NCI-H187 (cell line): ENCODE measurements at regions not wholly inside any gene's neighbourhood (a gene's known extent, or its start where the extent isn't known, plus 50 kb on each side); places are given as distances from the start of the nearest gene placed in this dataset.

Experiments used
- DNase-seq, 2 experiments: peaks; one replicate each; lab custom pipeline; 2025; lab: John Stamatoyannopoulos, UW

DNA sequence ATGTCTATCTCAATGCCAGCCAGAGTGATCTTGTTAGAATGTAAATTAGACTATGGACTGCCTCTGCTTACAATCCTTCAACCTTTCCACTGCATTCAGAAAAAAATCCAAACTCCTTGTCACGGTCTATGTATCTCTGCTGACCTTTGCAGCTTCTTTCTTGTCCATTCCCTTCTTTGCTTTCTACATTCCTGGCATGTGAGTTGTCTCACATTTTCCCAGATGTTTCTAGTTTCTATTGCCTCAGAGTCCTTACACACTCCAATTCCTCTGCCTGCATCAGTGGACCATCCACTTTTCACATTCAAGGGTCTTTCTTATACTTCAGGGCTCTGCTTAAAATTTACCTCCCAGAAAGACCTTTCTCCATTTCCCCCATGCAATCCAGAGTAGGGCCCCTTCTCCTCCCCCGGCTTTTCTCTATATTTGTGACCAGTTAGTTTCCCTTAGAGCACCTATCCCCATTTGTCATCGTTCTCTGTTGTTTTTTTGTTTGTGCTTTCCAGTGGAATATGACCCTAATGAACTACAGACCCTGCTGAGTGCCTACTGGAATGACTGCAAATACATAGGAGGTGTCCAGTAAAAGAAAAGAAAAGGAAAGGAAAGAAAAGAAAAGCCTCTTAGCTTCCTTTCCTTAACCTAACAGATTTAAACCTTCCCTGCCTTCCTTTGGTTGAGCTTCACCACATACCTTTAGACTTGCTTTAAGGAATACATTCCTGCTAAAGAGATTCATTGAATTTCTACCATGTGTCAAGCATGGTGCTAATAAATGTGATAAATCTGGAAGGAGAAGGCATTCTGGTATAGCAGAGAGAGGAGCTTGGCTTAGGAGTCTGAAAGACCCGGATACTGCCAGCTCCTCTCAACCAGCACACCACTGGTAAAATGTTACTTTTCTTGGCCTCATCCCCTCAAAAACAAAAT, 102.0 kb downstream of the DIRAS3 start:
- no peak for DNase-seq

DNA sequence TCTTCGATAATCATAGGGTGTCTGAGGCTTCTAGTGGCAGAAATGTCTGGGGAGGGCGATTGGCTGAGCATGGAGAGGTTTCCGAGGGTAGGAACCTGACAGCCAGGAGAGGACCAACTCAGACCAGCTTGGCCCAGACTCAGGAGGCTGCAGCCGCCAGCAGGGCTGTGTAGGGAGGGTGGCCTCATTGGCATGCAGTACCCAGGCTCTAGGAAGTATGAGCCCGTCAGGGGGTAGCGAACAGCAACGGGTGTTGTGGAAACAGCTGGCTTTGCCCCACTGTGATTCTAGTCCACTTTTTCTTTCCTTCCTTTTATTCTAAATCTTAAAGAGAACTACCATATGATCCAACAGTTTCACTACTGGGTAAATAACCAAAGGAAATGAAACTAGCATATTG, 103.3 kb downstream of the DIRAS3 start:
- no peak for DNase-seq

DNA sequence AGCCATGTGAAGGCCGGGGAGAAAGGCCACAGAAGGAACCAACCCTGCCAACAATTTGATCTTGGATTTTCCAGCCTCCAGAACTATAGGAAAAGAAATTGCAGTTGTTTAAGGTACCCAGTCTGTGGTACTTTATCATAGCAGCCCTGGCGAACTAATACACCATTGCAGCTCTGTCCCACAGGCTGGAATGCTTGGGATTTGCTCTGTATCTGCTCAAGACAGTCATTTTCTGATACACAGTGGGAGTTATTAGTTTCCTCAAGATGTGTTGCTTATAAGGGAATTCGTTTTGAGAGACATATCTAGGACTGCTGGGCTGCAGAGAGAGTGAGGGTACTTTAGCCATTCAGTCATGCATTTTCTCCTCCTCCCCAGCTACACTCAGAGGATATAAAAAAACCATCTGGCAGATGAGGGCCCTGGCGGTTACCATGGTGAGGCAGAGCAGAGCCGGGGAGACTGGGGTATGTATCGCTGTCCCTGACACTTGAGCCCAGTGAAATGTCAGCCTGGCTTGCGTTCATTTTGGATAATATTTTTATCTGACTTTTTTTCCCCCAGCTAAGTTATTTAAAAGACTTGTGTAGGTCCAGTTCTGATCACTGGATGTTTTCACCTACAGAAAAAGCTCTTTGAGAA, 104.6 kb downstream of the DIRAS3 start:
- DNase-seq, result peak; percentile 84 to 85

DNA sequence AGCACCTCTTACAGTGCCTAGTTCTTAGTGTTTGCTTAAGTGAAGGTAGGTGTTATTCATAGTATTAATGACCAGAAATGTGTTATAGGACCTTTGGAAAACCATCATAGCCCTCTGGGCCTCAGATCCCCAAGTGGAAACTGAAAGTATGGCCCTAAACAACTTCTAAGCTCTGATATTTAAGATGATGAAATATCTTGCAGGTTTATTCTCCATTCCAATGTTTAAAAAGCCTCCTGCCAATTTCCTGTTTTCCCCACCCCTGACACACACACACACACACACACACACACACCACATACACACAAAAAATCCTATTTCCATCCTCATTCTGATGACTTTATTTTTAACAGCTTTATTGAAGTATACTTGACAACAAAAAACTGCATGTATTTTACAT, 108.2 kb downstream of the DIRAS3 start:
- no peak for DNase-seq

DNA sequence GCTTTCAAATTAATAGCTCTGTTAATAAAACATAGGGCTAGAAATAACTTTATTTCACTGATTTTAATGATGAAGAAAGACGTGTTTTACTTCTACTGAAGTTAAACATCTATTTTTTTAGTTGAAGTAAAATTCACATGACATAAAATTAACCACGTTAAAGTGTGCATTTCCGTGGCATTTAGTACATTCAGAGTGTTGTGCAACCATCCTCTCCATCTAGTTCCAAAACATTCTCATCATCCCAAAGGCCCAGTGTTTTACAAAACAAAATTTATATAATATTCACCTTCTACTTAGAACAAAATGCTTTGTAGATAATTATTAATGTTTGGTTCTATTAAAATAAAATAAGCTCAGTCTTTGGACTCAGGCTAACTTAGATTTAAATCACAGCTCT, 108.5 kb upstream of the GNG12 start:
- no peak for DNase-seq

DNA sequence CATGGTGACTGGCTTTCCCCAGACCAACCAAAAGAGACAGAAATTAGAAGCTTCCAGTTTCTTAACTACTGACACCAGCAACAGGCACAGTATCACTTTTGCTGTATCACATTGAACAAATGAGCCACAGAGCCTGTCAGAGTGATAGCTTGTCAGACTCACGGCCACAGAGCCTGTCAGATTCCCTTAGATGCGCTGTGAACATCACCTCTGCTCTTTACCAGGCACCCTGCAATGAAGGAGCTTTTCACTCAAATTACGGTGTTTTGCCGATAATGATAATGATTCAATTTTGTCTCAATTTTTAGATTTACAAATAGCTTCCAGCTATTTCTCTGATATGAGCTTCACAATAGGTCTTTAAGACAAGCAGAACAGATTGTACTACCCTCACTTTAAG, 107.9 kb upstream of the GNG12 start:
- no peak for DNase-seq

DNA sequence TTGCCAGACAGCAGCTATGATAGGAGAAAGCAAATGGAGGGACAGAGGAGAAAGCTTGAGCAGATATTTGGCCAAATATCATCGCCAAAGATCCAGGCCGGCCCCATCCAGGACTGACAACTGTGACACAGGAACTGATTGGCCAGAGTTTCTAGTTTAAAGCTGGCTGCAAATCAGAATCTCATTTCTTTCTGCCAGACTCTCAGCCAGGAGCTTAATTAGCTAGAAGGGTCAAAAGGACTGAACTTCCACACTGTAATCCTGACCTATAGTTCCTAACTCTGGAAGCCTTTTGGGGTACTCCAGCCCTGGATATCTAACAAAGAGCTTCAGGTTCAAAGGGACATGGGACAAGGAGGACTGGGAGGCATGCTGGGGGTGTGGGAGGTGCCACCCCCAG, 106.7 kb upstream of the GNG12 start:
- DNase-seq, result no peak

DNA sequence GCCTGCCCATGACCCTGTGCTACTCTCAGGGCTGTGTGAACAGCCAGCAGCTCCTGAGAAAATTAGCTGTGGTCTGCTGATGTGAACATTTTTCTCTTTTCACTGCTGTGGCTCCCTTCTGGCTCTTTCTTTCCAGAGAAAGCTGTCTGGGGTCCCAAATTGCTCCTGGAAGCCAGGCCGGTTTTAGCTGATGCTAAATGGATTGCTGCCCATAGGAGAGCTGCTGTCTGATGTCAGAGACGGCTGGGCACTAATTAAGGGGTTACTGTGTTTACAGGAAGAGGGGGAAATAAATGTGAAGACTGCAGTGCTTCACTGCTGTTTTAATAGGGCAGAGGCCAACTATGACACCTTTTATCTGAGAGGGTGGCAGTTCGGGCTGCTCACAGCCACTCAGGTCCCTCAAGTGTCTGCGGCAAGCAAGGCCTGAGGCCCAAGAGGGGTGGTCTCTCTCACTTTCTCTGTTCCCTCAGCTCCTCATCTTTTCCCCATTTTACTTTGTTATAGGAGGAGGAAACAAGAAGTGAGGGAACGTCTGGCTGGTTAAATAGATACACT, 106.0 kb upstream of the GNG12 start:
- DNase-seq, result no peak

DNA sequence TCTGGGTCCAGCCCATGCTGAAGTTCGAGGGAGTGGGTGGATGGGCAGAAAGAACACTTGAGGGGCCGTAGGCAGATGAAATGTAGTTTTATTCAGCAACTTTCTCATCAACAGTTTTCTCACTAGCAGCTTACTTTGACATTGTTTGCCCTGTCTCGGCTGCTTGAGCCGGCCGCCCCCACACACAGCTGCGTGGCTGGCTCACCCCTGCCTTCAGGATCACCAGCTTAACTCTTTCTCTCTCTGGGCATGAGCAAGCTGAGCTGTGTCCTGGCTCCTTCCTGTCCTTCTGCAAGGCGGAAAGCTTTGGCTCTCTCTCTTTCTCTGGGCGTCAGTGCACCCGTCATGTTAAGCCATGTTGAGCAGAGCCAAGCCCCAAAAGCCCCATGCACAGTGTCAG, 104.4 kb upstream of the GNG12 start:
- DNase-seq, result no peak

DNA sequence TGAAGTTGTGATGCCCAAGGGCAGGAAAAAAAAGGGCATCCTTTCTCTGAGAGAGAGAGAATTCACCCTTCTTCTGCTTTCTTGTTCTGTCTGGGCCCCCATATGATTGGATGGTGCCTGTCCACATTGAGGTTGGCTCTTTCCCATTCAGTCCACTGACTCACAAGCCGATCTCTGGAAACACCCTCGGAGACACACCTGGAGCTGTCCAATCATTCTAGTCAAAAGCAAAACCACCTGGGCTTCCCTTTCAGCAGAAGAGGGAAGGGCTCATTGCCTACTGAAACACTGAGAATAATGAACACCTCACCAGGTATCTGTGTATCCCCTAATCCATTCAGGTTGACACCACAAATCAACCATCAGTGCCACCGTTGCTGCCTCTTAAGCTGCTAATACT, 103.7 kb upstream of the GNG12 start:
- no peak for DNase-seq

DNA sequence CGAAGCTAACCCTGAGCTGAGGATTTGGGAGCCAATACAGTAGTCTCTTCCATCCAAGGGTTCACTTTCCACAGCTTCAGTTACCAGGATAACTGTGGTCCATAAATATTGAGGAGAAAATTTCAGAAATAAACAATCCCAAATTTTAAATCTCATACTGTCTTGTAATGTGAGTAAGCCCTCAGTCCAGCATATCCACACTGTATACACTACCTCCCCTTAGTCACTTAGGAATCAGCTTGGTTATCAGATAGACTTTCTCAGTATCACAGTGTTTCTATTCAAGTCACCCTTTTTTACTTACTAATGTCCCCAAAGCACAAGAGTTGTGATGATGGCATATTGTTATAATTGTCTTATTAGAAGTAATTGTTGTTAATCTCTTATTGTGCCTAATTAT, 102.3 kb upstream of the GNG12 start:
- no peak for DNase-seq

DNA sequence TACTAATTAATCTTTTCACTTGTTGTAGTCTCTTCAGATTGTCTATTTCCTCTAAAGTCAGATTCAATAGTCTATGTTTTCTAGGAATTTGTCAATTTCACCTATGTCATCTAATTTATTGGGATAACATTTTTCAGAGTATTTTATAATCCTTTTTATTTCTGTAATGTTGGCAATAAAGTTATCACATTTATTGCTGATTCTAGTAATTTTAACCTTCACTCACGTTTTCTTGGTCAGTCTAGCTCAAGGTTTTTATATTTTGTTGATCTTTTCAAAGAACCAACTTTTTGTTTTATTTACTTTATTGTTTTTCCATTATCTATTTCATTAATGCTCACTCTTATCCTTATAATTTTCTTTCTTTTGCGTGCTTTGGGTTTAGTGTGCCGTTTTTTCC, 97.9 kb upstream of the GNG12 start:
- DNase-seq, result no peak

DNA sequence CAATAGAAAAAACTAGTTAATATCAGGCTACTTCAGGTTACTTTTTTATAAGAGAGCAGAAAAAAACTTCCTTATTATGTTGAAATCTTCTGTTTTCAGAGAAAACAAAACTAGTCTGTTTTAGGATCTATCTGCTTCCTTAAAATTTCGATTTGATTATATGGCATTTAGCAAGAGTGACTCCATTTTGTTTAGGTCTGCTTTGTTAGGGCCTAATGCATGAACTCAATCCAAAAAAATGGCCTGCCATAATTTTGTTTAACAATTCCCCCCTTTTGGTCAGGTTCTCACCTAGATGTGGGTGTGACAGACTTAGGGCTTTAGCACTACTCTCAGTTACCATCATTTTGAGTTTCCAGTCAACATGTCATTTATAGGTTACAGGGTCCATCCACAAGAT, 89.8 kb upstream of the GNG12 start:
- DNase-seq, result no peak

DNA sequence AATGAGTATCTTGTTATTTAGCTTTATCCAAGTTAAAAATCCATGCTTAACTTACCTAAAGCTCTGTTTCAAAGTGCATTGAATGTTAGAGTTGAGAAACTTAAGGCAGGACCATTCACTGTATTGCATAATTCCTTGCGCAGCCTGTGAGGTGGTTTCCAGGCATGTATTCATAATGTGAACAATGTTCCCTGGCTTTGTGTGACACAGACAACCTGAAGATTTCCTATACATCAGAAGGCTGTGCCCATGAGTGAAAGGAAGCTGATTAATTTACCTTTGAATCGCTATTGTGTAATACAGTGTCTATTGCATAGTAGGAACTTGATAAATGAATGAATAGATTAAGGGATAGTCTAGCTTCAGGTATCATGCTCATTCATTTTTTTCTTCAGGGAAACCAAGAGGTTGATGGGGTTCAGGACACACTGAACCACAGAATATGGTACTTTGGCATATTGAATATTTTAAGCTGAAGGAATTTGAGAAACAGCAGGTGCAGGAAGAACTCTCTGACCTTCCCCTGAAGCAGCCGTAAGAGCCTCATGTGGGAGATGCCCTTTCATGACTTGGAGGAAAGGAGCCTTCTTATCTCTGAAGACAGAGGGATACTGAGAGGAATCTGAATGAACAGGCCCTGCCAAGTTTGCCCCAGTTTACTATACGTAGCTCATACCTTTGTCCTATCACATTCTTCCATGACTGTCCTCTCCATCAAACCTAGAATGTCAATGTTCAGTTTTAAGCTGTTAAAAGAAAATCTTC, 88.6 kb upstream of the GNG12 start:
- DNase-seq, result no peak

DNA sequence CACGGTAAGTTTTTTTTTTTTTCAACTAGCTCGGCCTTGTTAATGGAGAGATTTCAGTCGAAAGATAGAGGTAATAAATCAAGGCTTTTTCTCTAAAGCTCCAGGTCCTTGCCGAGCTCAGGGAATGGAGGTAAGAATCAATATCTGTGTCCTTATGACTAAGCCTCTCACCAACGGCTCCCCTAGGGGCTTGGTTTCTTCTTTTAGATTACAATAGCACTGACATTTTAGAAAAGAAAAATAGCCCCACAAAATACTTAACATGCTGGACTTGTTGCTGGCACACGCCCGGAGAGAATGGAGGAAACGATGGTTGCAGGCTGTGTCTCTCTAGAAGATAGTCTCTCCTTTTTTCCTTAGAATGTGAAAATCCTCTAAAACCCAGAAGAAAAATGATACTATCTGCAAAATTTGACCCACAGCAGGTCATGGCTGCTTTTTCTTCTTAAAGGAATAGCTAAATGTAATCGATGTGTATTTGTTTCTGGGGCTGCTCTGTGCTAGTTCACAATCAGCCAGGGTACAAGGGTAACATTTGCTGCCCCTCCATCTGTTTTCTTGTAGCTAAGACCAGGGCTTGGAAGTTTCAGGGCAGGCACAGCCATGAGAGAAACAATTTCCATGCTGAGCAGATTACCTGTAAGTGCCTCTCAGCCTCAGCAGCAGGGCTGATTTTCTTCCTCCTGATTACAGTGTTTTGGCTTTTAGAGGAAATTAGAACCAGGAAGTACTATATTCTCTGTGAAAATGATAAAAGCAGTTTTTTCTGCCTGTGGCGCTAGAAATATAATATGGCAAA, 86.2 kb upstream of the GNG12 start:
- DNase-seq, result peak; percentile 27 to 53

DNA sequence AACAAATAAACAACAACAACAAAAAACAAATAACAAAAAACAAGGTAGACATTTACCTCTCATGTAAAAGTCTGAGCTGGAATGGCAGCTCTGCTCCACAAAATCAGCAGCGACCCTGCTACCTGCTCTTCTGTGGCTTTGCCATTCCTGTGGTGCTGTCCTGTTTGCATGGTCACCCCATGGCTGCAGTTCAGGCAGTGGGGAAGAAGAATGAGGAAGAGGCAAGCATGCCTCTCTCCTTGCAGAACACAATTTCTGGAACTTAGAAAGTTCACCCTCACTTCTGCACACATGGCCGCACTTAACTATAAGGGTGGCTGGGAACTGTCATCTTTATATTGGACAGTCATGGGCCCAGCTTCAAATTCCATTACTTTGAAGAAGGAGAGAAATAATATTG, 84.8 kb upstream of the GNG12 start:
- no peak for DNase-seq

DNA sequence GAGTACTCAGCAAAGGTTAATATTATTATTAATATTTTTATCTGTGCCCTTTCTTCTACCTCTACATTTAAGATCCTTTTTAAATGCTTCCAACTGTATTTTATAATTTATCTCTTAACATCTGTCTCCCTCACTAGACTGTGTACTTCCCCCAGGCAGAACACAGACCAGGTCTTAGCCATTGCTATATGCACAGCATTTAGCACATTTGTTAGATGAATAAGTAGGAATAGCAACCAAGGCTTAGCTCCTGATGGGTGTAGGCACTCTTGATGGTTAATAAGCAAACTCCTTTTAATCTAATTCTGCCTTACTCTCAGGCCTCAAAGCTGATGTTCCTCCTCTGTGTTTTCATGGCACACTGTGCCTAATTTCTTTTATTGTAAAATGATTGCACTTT, 83.7 kb upstream of the GNG12 start:
- DNase-seq, result no peak

DNA sequence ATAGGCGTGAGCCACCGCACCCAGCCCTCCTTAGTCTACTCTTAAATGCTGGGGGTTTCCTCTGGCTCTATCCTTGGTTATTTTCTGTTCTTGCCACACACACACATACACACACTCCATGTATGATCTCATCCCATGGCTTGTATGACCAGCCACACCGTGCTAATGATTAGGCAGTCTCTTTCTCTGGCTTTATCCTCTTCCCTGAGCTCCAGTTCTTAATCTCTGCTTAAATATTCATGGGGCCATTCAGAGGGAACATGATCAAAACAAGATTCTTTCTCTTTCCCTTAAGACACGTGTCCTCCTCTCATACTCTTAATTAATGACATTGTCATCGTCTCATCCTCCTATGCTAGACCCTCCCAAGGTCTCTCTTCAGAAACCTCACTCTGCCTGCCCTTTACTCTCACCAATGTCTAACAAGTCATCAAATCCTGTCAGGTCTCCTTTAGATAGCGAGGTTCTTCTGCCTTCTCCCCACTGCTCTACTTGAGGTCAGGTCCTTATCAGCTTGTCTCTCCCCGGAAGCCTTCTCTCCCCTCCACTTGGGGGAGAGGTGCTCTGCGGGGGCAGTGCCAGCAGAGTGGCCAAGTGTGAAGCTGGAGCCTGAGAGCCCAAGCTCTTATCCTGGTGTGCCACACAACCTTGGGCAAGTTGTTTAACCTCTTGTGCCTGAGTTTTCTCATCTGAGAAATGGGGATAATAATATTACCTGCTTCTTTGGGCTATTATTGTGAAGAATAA, 83.0 kb upstream of the GNG12 start:
- DNase-seq, result no peak

DNA sequence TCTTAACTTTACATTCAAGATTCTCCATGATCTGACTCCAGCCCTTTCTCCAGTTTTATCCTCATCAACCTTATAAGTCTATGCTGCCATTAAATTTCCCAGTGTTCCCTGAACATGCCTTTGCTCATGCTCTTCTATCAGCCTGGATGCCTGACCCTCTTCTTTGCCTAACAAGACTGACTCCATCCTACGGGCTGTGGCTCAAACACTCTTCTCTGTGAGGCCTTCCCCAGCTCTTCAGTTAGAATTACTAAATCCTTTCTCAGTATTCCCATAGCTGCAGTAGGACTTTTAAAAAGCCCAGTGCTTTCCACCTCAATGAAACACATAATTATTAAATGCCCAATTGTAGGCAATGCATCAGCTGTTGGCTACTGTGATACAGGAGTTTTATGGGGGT, 76.5 kb upstream of the GNG12 start:
- DNase-seq, result no peak

DNA sequence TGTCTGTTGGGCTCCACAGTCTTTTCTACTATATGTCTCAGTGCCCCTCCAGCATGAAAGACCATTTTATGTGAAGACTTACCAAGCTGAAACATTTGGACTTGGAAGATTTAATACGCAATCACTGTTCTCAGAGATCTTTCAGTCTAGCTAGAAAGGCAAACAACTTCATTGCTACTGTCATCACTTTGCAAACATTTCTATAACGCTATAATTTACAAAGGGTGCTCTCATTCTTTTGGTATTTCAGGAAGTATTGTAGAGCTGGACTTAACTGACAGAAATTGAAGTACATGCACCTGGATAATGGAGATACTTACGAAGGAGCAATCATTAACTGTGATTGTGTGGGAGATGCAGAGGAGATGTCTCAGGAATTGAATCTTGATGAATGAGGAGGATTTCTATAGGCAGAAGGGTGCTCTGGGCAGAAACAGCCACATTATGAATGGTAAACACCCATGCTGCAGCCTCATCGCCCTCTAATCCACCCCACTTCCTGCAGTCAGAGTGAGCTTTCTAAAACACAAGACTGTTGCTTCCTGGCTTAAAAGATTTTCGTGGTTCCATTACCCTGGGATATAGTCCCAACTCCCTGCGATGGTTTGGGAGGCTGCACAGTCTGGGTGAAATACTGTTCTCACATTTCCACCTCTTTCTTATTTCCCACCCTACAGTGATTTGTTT, 75.1 kb upstream of the GNG12 start:
- DNase-seq, result no peak
